Upper lobe of left lung (tissue), 4 donors: ENCODE measurements at regions not wholly inside any gene's neighbourhood (a gene's known extent, or its start where the extent isn't known, plus 50 kb on each side); places are given as distances from the start of the nearest gene placed in this dataset.

Source experiments
- EP300 ChIP-seq, 4 donors: sonication (generic); formaldehyde crosslinking; IDR thresholded peaks; one replicate each; pipeline ENCODE4 v1.5.1; 2017; ENCODE audit warnings: antibody characterized with exemption in 4 of 4, control low read depth in 2 of 4
- POLR2A ChIP-seq, 4 donors: fragments of 450-650 bp; IDR thresholded peaks; one replicate each; pipeline ENCODE4 v1.5.1; 2016 to 2017; ENCODE audit warnings: antibody characterized with exemption in 4 of 4, mild to moderate bottlenecking in 2 of 4
- POLR2AphosphoS5 ChIP-seq, 2 donors: sonication (generic); formaldehyde crosslinking; IDR thresholded peaks; one replicate each; pipeline ENCODE4 v1.5.1; 2017; ENCODE audit warnings: antibody characterized with exemption in 2 of 2
- TF ChIP-seq, protein P1 (sequence below), 6 experiments: fragments of 450-650 bp in 4 of 6; fragments of 200-600 bp in 2 of 6; sonication (generic) in 2 of 6; IDR thresholded peaks; one replicate each; pipeline ENCODE4 v1.5.1; 2016 to 2019; ENCODE audit warnings: antibody characterized with exemption in 6 of 6

DNA sequence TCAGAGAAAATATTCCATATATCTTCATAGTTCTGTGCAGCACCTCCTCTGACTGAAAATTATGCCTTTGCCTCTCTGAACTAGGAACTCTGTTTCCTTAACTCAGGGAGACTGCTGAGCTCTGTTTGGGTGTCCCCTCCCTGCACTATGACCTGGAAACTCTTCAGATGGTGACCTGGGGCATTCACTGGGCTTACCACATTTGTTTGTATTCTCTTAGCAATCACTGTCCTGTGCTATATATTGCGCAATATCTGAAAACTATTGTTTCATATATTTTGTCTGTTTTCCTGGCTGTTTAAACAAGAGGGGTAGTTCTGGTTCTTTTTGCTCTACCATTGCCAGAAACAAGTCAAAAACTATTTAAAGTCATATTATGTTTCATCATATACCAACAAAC lies 181.8 kb upstream of the KIAA1217 start:
- TF ChIP-seq, protein P1, sequence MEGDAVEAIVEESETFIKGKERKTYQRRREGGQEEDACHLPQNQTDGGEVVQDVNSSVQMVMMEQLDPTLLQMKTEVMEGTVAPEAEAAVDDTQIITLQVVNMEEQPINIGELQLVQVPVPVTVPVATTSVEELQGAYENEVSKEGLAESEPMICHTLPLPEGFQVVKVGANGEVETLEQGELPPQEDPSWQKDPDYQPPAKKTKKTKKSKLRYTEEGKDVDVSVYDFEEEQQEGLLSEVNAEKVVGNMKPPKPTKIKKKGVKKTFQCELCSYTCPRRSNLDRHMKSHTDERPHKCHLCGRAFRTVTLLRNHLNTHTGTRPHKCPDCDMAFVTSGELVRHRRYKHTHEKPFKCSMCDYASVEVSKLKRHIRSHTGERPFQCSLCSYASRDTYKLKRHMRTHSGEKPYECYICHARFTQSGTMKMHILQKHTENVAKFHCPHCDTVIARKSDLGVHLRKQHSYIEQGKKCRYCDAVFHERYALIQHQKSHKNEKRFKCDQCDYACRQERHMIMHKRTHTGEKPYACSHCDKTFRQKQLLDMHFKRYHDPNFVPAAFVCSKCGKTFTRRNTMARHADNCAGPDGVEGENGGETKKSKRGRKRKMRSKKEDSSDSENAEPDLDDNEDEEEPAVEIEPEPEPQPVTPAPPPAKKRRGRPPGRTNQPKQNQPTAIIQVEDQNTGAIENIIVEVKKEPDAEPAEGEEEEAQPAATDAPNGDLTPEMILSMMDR (IDR thresholded peaks at IDR 0.05), result no peak
- TF ChIP-seq POLR2A (IDR thresholded peaks at IDR 0.05) (no peak), EP300 (IDR thresholded peaks at IDR 0.05) (no peak), POLR2AphosphoS5 (IDR thresholded peaks at IDR 0.05) (no peak)
